ENCODE measurements at regions not wholly inside any gene's neighbourhood (a gene's known extent, or its start where the extent isn't known, plus 50 kb on each side); places are given as distances from the start of the nearest gene placed in this dataset.

- H2AFZ ChIP-seq (ENCODE audit: low read length): no peak overlapping the region
- no peaks in the 10 kb centered on the region for H3K23me2 ChIP-seq (ENCODE audit: low read depth, low read length)
- H3K27ac ChIP-seq (ENCODE audit: low read depth, low read length): no peak overlapping the region
- H3K9ac ChIP-seq (replicated peaks in 1 of 4; ENCODE audit: extremely low read depth in 1 of 4, low read depth in 3 of 4, low read length in 3 of 4): no peak overlapping the region
- no peaks in the 10 kb centered on the region for H4K20me1 ChIP-seq (replicated peaks in 1 of 2; ENCODE audit: control insufficient read depth in 1 of 2, insufficient read depth in 2 of 2, low read length in 2 of 2)
- H3K79me1 ChIP-seq (ENCODE audit: low read depth, low read length): no peaks in the 10 kb centered on the region
- DNase-seq (ENCODE audit: low read depth in 1 of 2, low spot score in 2 of 2) (no peak), FAIRE-seq (no peak)
- H3K56ac ChIP-seq (replicated peaks; ENCODE audit: insufficient read length, low read depth, low read length): no peak overlapping the region
- H3K27me3 ChIP-seq (replicated peaks in 1 of 4; ENCODE audit: control insufficient read depth in 3 of 4, extremely low read depth in 1 of 4, insufficient read depth in 3 of 4, low read length in 3 of 4): no peaks in the 10 kb centered on the region
- H3K18ac ChIP-seq (ENCODE audit: extremely low read depth, low read length): no peak overlapping the region
- H3K4ac ChIP-seq (replicated peaks; ENCODE audit: insufficient read length, low read depth, low read length): no peak overlapping the region
- no peak overlapping the region for H4K91ac ChIP-seq (replicated peaks; ENCODE audit: insufficient read length, low read length)
- WGBS, 2 experiments (ENCODE audit: extremely low coverage in 1 of 2, insufficient coverage in 1 of 2, insufficient read length in 1 of 2, insufficient replicate concordance in 2 of 2, low coverage in 1 of 2, low lambda C conversion rate in 2 of 2, missing lambda C conversion rate in 1 of 2): 96% methylated on average over 3 of the region's 3 CpGs; no CpG with 5 or more reads in 1 of the 2 experiments
- no peak overlapping the region for H3K4me3 ChIP-seq (ENCODE audit: extremely low read depth in 1 of 4, insufficient read depth in 2 of 4, low read depth in 3 of 4, low read length in 4 of 4)
- H3K36me3 ChIP-seq (ENCODE audit: control insufficient read depth in 2 of 4, insufficient read depth in 4 of 4, low read length in 3 of 4): no peaks in the 10 kb centered on the region
- H2BK12ac ChIP-seq (ENCODE audit: low read depth, low read length): no peak overlapping the region
- ChIA-PET CTCF (ENCODE audit: partially characterized antibody) (interaction anchor here (1.1 to 1.5 kb wide), 3 partner anchors 26 to 280 kb away, joined by 3 to 4 read pairs (median 4); no protein-coding TSS in a partner anchor), POLR2A (ENCODE audit: partially characterized antibody) (no interaction called here)
- H2BK120ac ChIP-seq (replicated peaks; ENCODE audit: low read depth, low read length): no peak overlapping the region
- H3K4me2 ChIP-seq (ENCODE audit: insufficient read depth in 1 of 2, low read depth in 2 of 2, low read length in 2 of 2): no peak overlapping the region
- H2BK5ac ChIP-seq (ENCODE audit: low read depth, low read length): no peak overlapping the region
- H2BK15ac ChIP-seq (ENCODE audit: low read length): no peak overlapping the region
- H4K8ac ChIP-seq (ENCODE audit: extremely low read depth, insufficient read depth, low read length): no peak overlapping the region
- H3K14ac ChIP-seq (ENCODE audit: insufficient read length): no peak overlapping the region
- no peak overlapping the region for H4K5ac ChIP-seq (ENCODE audit: insufficient read length, low read depth, low read length)
- no peak overlapping the region for H2BK20ac ChIP-seq (ENCODE audit: low read length)
- H2AK5ac ChIP-seq (ENCODE audit: low read depth, low read length): no peak overlapping the region
- no peaks in the 10 kb centered on the region for H3K9me3 ChIP-seq (ENCODE audit: insufficient read depth in 2 of 2, low read depth in 1 of 2, low read length in 1 of 2)
- H3K4me1 ChIP-seq (replicated peaks in 1 of 4; ENCODE audit: control insufficient read depth in 3 of 4, insufficient read depth in 4 of 4, low read length in 3 of 4): no peaks in the 10 kb centered on the region; a peak in 1 of 7 replicates
- no peaks in the 10 kb centered on the region for H3K79me2 ChIP-seq (ENCODE audit: control insufficient read depth in 1 of 2, insufficient read depth in 2 of 2, low read length in 2 of 2)
- H3K23ac ChIP-seq (ENCODE audit: insufficient read length): no peak overlapping the region
- TF ChIP-seq EGR1 (IDR thresholded peaks at IDR 0.05; ENCODE audit: borderline replicate concordance, low read depth, low read length) (no peak), RXRA (IDR thresholded peaks at IDR 0.05; ENCODE audit: insufficient read depth, low read depth, low read length) (no peak), HDAC6 (IDR thresholded peaks at IDR 0.05; ENCODE audit: low read depth, low read length) (no peak), NRF1 (IDR thresholded peaks at IDR 0.05; ENCODE audit: low read depth, low read length) (no peak), KDM4A (IDR thresholded peaks at IDR 0.05; ENCODE audit: low read depth, low read length, severe bottlenecking) (no peak), SAP30 (IDR thresholded peaks at IDR 0.05; ENCODE audit: insufficient read depth, insufficient replicate concordance, low read length) (no peak), ASH2L (IDR thresholded peaks at IDR 0.05; ENCODE audit: low read length) (no peak)
Measured at GRCh38 chr14:51563560-51563959, 88.2 kb upstream of the FRMD6 start.

All from H1 (cell line).